Erythroblast (primary cell): ENCODE measurements at regions not wholly inside any gene's neighbourhood (a gene's known extent, or its start where the extent isn't known, plus 50 kb on each side); places are given as distances from the start of the nearest gene placed in this dataset.

Experiments
- GATA1 ChIP-seq: IDR thresholded peaks from 2 replicates; pipeline ENCODE4 v1.6.1; 2011; ENCODE audit warnings: low read depth, mild to moderate bottlenecking, control low read depth, low read length, moderate library complexity
- POLR2A ChIP-seq: IDR thresholded peaks from 2 replicates; pipeline ENCODE4 v1.6.1; 2011; ENCODE audit warnings: mild to moderate bottlenecking, low read length

- TF ChIP-seq POLR2A (no peak), GATA1 (no peak)
Measured at GRCh38 chrX:39938466-39938865, 159.3 kb downstream of the BCOR start.
